ENCODE measurements at regions not wholly inside any gene's neighbourhood (a gene's known extent, or its start where the extent isn't known, plus 50 kb on each side); places are given as distances from the start of the nearest gene placed in this dataset.

DNA sequence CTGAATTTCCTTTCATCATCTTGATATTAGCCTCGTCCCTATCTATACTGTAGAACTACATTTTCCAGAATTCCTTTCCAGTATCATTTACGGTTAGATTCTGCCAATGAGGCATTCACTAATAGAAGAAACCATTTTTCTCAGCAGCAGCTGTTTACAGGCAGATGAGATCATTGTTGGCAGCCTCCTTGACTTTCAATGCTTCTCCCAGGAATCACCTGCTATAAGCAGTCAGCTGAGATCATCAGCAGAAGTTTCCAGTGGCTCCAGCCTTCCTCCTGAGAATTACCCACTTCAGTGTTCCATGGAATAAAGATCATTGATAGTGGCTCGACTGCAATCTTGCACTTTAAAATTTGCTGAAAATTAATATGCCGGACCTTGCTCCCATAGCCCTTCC lies 157.3 kb upstream of the TET2 start:
- H3K4me1 Mint-ChIP-seq (ENCODE audit: low read depth, unreplicated experiment): no peaks in the 10 kb centered on the region
- no peak overlapping the region for H3K4me3 Mint-ChIP-seq (ENCODE audit: unreplicated experiment)
- H3K27ac Mint-ChIP-seq (ENCODE audit: unreplicated experiment): no peak overlapping the region
- H3K36me3 Mint-ChIP-seq (ENCODE audit: insufficient read depth, unreplicated experiment): no peaks in the 10 kb centered on the region
- no peaks in the 10 kb centered on the region for H3K27me3 ChIP-seq (replicated peaks; ENCODE audit: control insufficient read depth, insufficient read depth, low read length)
- peaks cover 4% of the 10 kb centered on the region for H3K27me3 Mint-ChIP-seq (ENCODE audit: insufficient read depth, unreplicated experiment)
- ChIA-PET POLR2A (no interaction called here), CTCF (no interaction called here)
- H3K36me3 ChIP-seq (ENCODE audit: control insufficient read depth, insufficient read depth, low read length): no peaks in the 10 kb centered on the region
- BruUV-seq (replicated peaks): no TSS peak
- DNase-seq: no peak
- H3K9me3 Mint-ChIP-seq (ENCODE audit: unreplicated experiment): no peaks in the 10 kb centered on the region
- no peak overlapping the region for H3K4me3 ChIP-seq (ENCODE audit: low read depth, low read length)
- H3K9me3 ChIP-seq: no peaks in the 10 kb centered on the region
- no peak for TF ChIP-seq CTCF (IDR thresholded peaks at IDR 0.05; ENCODE audit: insufficient read depth in 1 of 2, low read depth in 1 of 2, low read length in 1 of 2, severe bottlenecking in 1 of 2, unreplicated experiment in 1 of 2)
- intact Hi-C loops (cut with micrococcal nuclease; ENCODE audit: unreplicated experiment): no loop called here
- no peaks in the 10 kb centered on the region for H3K4me1 ChIP-seq

GRCh38 chr4:105002278-105002677 lies 144.4 kb upstream of the TET2 start:
- Histone ChIP-seq H3K36me3 (ENCODE audit: control insufficient read depth, insufficient read depth, low read length) (no peaks in the 10 kb centered on the region), H3K9me3 (no peaks in the 10 kb centered on the region), H3K4me1 (no peaks in the 10 kb centered on the region), H3K27me3 (replicated peaks; ENCODE audit: control insufficient read depth, insufficient read depth, low read length) (no peaks in the 10 kb centered on the region), H3K4me3 (ENCODE audit: low read depth, low read length) (no peak overlapping the region)
- Mint-ChIP-seq H3K4me3 (ENCODE audit: unreplicated experiment) (no peak overlapping the region), H3K9me3 (ENCODE audit: unreplicated experiment) (no peaks in the 10 kb centered on the region), H3K27me3 (ENCODE audit: insufficient read depth, unreplicated experiment) (no peaks in the 10 kb centered on the region), H3K36me3 (ENCODE audit: insufficient read depth, unreplicated experiment) (no peaks in the 10 kb centered on the region), H3K27ac (ENCODE audit: unreplicated experiment) (no peak overlapping the region), H3K4me1 (ENCODE audit: low read depth, unreplicated experiment) (no peaks in the 10 kb centered on the region)
- DNase-seq: no peak
- ChIA-PET CTCF (no interaction called here), POLR2A (no interaction called here)
- TF ChIP-seq CTCF (IDR thresholded peaks at IDR 0.05; ENCODE audit: insufficient read depth in 1 of 2, low read depth in 1 of 2, low read length in 1 of 2, severe bottlenecking in 1 of 2, unreplicated experiment in 1 of 2): no peak
- intact Hi-C loops (cut with micrococcal nuclease; ENCODE audit: unreplicated experiment): no loop called here
- BruUV-seq (replicated peaks): no TSS peak

DNA sequence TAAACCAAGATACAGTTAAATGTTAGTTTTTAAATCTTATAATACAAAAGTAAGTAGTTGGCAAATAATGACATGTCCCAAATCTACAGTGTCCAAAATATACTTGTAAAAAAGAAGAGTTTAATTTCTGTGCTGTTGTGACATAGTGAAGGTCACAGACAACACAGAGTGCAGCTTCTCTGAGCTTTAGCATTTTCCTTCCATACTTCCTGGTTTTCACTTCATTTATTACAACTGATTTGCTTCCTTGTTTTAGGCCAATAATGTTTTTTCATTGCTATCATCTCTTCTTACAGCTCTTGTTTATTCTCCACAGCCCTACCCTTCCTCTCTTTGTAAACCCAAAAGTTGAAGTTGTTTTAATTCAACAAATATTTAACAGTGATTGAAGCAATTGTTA lies 132.4 kb upstream of the TET2 start:
- H3K27ac Mint-ChIP-seq (ENCODE audit: unreplicated experiment): no peak overlapping the region
- H3K9me3 Mint-ChIP-seq (ENCODE audit: unreplicated experiment): peaks cover 9% of the 10 kb centered on the region
- Histone ChIP-seq H3K9me3 (no peaks in the 10 kb centered on the region), H3K27me3 (replicated peaks; ENCODE audit: control insufficient read depth, insufficient read depth, low read length) (no peaks in the 10 kb centered on the region), H3K36me3 (ENCODE audit: control insufficient read depth, insufficient read depth, low read length) (no peaks in the 10 kb centered on the region), H3K4me1 (no peaks in the 10 kb centered on the region), H3K4me3 (ENCODE audit: low read depth, low read length) (no peak overlapping the region)
- ChIA-PET CTCF (no interaction called here), POLR2A (no interaction called here)
- H3K4me1 Mint-ChIP-seq (ENCODE audit: low read depth, unreplicated experiment): no peaks in the 10 kb centered on the region
- no peak for TF ChIP-seq CTCF (IDR thresholded peaks at IDR 0.05; ENCODE audit: insufficient read depth in 1 of 2, low read depth in 1 of 2, low read length in 1 of 2, severe bottlenecking in 1 of 2, unreplicated experiment in 1 of 2)
- no peaks in the 10 kb centered on the region for H3K36me3 Mint-ChIP-seq (ENCODE audit: insufficient read depth, unreplicated experiment)
- H3K27me3 Mint-ChIP-seq (ENCODE audit: insufficient read depth, unreplicated experiment): peaks cover 5% of the 10 kb centered on the region
- DNase-seq: no peak
- no peak overlapping the region for H3K4me3 Mint-ChIP-seq (ENCODE audit: unreplicated experiment)
- intact Hi-C loops (cut with micrococcal nuclease; ENCODE audit: unreplicated experiment): no loop called here
- no TSS peak for BruUV-seq (replicated peaks)

Data from Caco-2 (cell line).